ENCODE measurements at regions not wholly inside any gene's neighbourhood (a gene's known extent, or its start where the extent isn't known, plus 50 kb on each side); places are given as distances from the start of the nearest gene placed in this dataset.

GRCh38 chr2:220159738-220160137 is 532.3 kb downstream of the SLC4A3 start:
- TF ChIP-seq, protein P1, sequence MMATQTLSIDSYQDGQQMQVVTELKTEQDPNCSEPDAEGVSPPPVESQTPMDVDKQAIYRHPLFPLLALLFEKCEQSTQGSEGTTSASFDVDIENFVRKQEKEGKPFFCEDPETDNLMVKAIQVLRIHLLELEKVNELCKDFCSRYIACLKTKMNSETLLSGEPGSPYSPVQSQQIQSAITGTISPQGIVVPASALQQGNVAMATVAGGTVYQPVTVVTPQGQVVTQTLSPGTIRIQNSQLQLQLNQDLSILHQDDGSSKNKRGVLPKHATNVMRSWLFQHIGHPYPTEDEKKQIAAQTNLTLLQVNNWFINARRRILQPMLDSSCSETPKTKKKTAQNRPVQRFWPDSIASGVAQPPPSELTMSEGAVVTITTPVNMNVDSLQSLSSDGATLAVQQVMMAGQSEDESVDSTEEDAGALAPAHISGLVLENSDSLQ (IDR thresholded peaks at IDR 0.05) = no peak
- no peak for TF ChIP-seq HDGF (IDR thresholded peaks at IDR 0.05; ENCODE audit: borderline replicate concordance)
- TF ChIP-seq L3MBTL2 (conservative IDR thresholded peaks at IDR 0.05) = no peak
- no peak for TF ChIP-seq SUZ12 (IDR thresholded peaks at IDR 0.05)
- ChIA-PET CTCF (no interaction called here), POLR2A (no interaction called here)
- no peak for DNase-seq (ENCODE audit: extremely low spot score)

GRCh38 chr2:220162320-220162719 is 534.9 kb downstream of the SLC4A3 start:
- DNase-seq (ENCODE audit: extremely low spot score) = no peak
- CTCF ChIA-PET = interaction anchor here (0.8 kb wide), 1 partner anchor 8 kb away, joined by 3 read pairs; no protein-coding TSS in a partner anchor
- POLR2A ChIA-PET = no interaction called here
- TF ChIP-seq NFRKB (IDR thresholded peaks at IDR 0.05) (no peak), ZNF384 (IDR thresholded peaks at IDR 0.05) (no peak), FOXA1 (IDR thresholded peaks at IDR 0.05) (no peak), LEF1 (IDR thresholded peaks at IDR 0.05; ENCODE audit: borderline replicate concordance) (no peak), FOXM1 (IDR thresholded peaks at IDR 0.05; ENCODE audit: borderline replicate concordance) (no peak), BHLHE40 (IDR thresholded peaks at IDR 0.05; ENCODE audit: borderline replicate concordance) (no peak), CTBP1 (IDR thresholded peaks at IDR 0.05; ENCODE audit: borderline replicate concordance) (no peak), SP1 (IDR thresholded peaks at IDR 0.05) (no peak), HDGF (IDR thresholded peaks at IDR 0.05; ENCODE audit: borderline replicate concordance) (no peak)

- CTCF ChIA-PET = no interaction called here
- no peak for DNase-seq (ENCODE audit: extremely low spot score)
- POLR2A ChIA-PET = no interaction called here
- TF ChIP-seq FOXM1 (IDR thresholded peaks at IDR 0.05; ENCODE audit: borderline replicate concordance) (no peak), ARNT (IDR thresholded peaks at IDR 0.05) (no peak), ZNF384 (IDR thresholded peaks at IDR 0.05) (no peak), HDGF (IDR thresholded peaks at IDR 0.05; ENCODE audit: borderline replicate concordance) (no peak), LEF1 (IDR thresholded peaks at IDR 0.05; ENCODE audit: borderline replicate concordance) (no peak), NFRKB (IDR thresholded peaks at IDR 0.05) (no peak), L3MBTL2 (conservative IDR thresholded peaks at IDR 0.05) (no peak), BHLHE40 (IDR thresholded peaks at IDR 0.05; ENCODE audit: borderline replicate concordance) (no peak), SUZ12 (IDR thresholded peaks at IDR 0.05) (no peak), FOXA1 (IDR thresholded peaks at IDR 0.05) (no peak), ELF4 (IDR thresholded peaks at IDR 0.05) (no peak), FOXK2 (IDR thresholded peaks at IDR 0.05) (no peak), TARDBP (IDR thresholded peaks at IDR 0.05) (no peak), CTBP1 (IDR thresholded peaks at IDR 0.05; ENCODE audit: borderline replicate concordance) (no peak), SP1 (IDR thresholded peaks at IDR 0.05) (no peak)
- TF ChIP-seq, protein P1 (IDR thresholded peaks at IDR 0.05) = no peak
Observed at GRCh38 chr2:220163486-220163885, 536.1 kb downstream of the SLC4A3 start.

DNA sequence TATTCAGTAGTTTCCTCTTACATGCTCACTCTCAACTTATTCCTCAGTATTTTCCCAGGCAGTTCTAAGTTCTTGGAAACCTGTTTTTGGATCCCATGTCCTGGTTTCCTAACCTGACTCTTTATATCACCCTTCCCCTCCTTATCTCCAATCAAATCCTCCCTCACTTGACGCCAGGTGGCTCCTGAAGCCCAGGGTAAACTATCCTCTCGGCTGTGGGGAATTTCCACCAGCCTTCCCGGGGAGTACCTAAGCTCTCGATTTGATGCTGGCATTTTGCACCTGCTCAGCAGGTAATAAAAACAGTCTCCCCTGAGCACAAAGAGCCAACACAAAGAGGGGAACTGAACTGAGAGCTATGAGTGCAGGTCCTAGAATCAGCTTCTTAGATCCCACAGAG is 538.0 kb downstream of the SLC4A3 start:
- no peak for DNase-seq (ENCODE audit: extremely low spot score)
- no peak for TF ChIP-seq HDGF (IDR thresholded peaks at IDR 0.05; ENCODE audit: borderline replicate concordance)
- no peak for TF ChIP-seq SUZ12 (IDR thresholded peaks at IDR 0.05)
- TF ChIP-seq TARDBP (IDR thresholded peaks at IDR 0.05) = no peak
- TF ChIP-seq LEF1 (IDR thresholded peaks at IDR 0.05; ENCODE audit: borderline replicate concordance) = no peak
- no peak for TF ChIP-seq ARNT (IDR thresholded peaks at IDR 0.05)
- no peak for TF ChIP-seq BHLHE40 (IDR thresholded peaks at IDR 0.05; ENCODE audit: borderline replicate concordance)
- no peak for TF ChIP-seq ZNF384 (IDR thresholded peaks at IDR 0.05)
- no peak for TF ChIP-seq L3MBTL2 (conservative IDR thresholded peaks at IDR 0.05)
- TF ChIP-seq, protein P1 (IDR thresholded peaks at IDR 0.05) = no peak
- no peak for TF ChIP-seq CTBP1 (IDR thresholded peaks at IDR 0.05; ENCODE audit: borderline replicate concordance)
- POLR2A ChIA-PET = no interaction called here
- CTCF ChIA-PET = no interaction called here

GRCh38 chr2:220166616-220167015 is 539.2 kb downstream of the SLC4A3 start:
- CTCF ChIA-PET = no interaction called here
- POLR2A ChIA-PET = no interaction called here
- TF ChIP-seq SUZ12 (IDR thresholded peaks at IDR 0.05) (no peak), TARDBP (IDR thresholded peaks at IDR 0.05) (no peak), FOXM1 (IDR thresholded peaks at IDR 0.05; ENCODE audit: borderline replicate concordance) (no peak), ELF4 (IDR thresholded peaks at IDR 0.05) (no peak), ARNT (IDR thresholded peaks at IDR 0.05) (no peak), NFRKB (IDR thresholded peaks at IDR 0.05) (no peak), LEF1 (IDR thresholded peaks at IDR 0.05; ENCODE audit: borderline replicate concordance) (no peak), ZNF384 (IDR thresholded peaks at IDR 0.05) (no peak), CTBP1 (IDR thresholded peaks at IDR 0.05; ENCODE audit: borderline replicate concordance) (no peak), HDGF (IDR thresholded peaks at IDR 0.05; ENCODE audit: borderline replicate concordance) (no peak), FOXA1 (IDR thresholded peaks at IDR 0.05) (no peak), BHLHE40 (IDR thresholded peaks at IDR 0.05; ENCODE audit: borderline replicate concordance) (no peak), FOXK2 (IDR thresholded peaks at IDR 0.05) (no peak)
- DNase-seq (ENCODE audit: extremely low spot score) = no peak

DNA sequence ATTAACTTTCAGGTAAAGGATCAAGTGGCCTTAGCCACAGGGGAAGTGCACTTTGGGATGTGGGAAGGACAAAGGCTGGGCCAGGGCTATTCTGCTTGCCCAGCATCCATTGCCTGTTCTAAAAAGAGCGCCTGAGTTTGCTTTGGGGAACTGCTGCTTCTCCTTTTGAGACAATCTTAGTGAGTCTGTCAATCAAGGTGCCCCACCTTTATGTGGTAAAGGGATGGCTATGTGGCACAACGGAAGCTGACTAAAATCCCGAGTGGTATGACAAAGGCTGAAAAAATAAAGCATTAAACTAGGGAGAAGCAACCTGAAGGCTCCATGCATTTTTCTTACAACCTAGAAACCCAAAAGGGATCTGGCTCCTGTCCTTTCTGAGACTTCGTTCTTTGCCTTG is 540.5 kb downstream of the SLC4A3 start:
- DNase-seq (ENCODE audit: extremely low spot score) = no peak
- CTCF ChIA-PET = no interaction called here

More for the DNA sequence above, 540.5 kb downstream of the SLC4A3 start:
- POLR2A ChIA-PET = no interaction called here
- TF ChIP-seq, protein P1 (IDR thresholded peaks at IDR 0.05) = no peak
- no peak for TF ChIP-seq L3MBTL2 (conservative IDR thresholded peaks at IDR 0.05)
- no peak for TF ChIP-seq CTBP1 (IDR thresholded peaks at IDR 0.05; ENCODE audit: borderline replicate concordance)
- TF ChIP-seq LEF1 (IDR thresholded peaks at IDR 0.05; ENCODE audit: borderline replicate concordance) = no peak
- TF ChIP-seq ARNT (IDR thresholded peaks at IDR 0.05) = no peak
- no peak for TF ChIP-seq TARDBP (IDR thresholded peaks at IDR 0.05)
- no peak for TF ChIP-seq HDGF (IDR thresholded peaks at IDR 0.05; ENCODE audit: borderline replicate concordance)
- no peak for TF ChIP-seq FOXK2 (IDR thresholded peaks at IDR 0.05)

Data from HEK293T (cell line).